Hepatocyte (in vitro differentiated cells): ENCODE measurements at regions not wholly inside any gene's neighbourhood (a gene's known extent, or its start where the extent isn't known, plus 50 kb on each side); places are given as distances from the start of the nearest gene placed in this dataset.

Experiments used
- CTCF ChIP-seq: fragments of 200-600 bp; sonication (generic); IDR thresholded peaks from 2 replicates; pipeline ENCODE4 v1.5.1; 2016; ENCODE audit warnings: antibody characterized with exemption, mild to moderate bottlenecking; ENCODE audit not compliant: poor library complexity
- EZH2phosphoT487 ChIP-seq: fragments of 200-600 bp; sonication (generic); IDR thresholded peaks from one replicate; pipeline ENCODE4 v1.6.1; 2018; ENCODE audit warnings: antibody characterized with exemption, mild to moderate bottlenecking, low read depth, moderate library complexity; ENCODE audit not compliant: unreplicated experiment, severe bottlenecking

- TF ChIP-seq CTCF (no peak), EZH2phosphoT487 (no peak)
These were observed 183.5 kb downstream of the CWF19L2 start for GRCh38 chr11:107274138-107274537.
